Activated B cell treated with CpG ODN at 0.5 μM for 24 hours (primary cell): ENCODE measurements at regions not wholly inside any gene's neighbourhood (a gene's known extent, or its start where the extent isn't known, plus 50 kb on each side); places are given as distances from the start of the nearest gene placed in this dataset.

ENCODE experiments used
- ATAC-seq: fragments of 200-7000 bp; cut with Tn5 transposase; one replicate; pipeline ENCODE4 v1.10.0; 2021; ENCODE audit warnings: low read depth, mild to moderate bottlenecking, moderate library complexity
- CTCF ChIA-PET: fragments of 350-600 bp; sonication (Branson Sonifier 250); formaldehyde crosslinking; loops from one replicate; lab custom pipeline; 2021; ENCODE audit warnings: antibody characterized with exemption; lab: Charles Lee
- POLR2A ChIA-PET: fragments of 350-600 bp; sonication (Branson Sonifier 250); formaldehyde crosslinking; loops from one replicate; lab custom pipeline; 2021; ENCODE audit warnings: antibody characterized with exemption; lab: Charles Lee
- DNase-seq: peaks from one replicate; pipeline ENCODE4 v3.0.0; 2022
- H3K27ac Mint-ChIP-seq: one replicate; pipeline ENCODE4 v1.8.0; 2020; ENCODE audit warnings: mixed read lengths
- H3K27me3 Mint-ChIP-seq: one replicate; pipeline ENCODE4 v1.8.0; 2021; ENCODE audit warnings: mixed read lengths
- H3K36me3 Mint-ChIP-seq: one replicate; pipeline ENCODE4 v1.8.0; 2021; ENCODE audit warnings: low read depth, mixed read lengths
- H3K4me1 Mint-ChIP-seq: one replicate; pipeline ENCODE4 v1.8.0; 2021; ENCODE audit warnings: mixed read lengths
- H3K4me3 Mint-ChIP-seq: one replicate; pipeline ENCODE4 v1.8.0; 2020; ENCODE audit warnings: mild to moderate bottlenecking, mixed read lengths
- H3K9me3 Mint-ChIP-seq: one replicate; pipeline ENCODE4 v1.8.0; 2020; ENCODE audit warnings: mixed read lengths
- CTCF ChIP-seq: fragments of 200-600 bp; IDR thresholded peaks from one replicate; pipeline ENCODE4 v1.8.0; 2022; ENCODE audit warnings: antibody characterized with exemption, mild to moderate bottlenecking
- intact Hi-C: fragments of 100-400 bp; cut with micrococcal nuclease; formaldehyde crosslinking; loops from one replicate; pipeline ENCODE4 v1.15.1; 2024

GRCh38 chr2:43054367-43054766, 172.0 kb downstream of the ZFP36L2 start:
- DNase-seq (no peak), ATAC-seq (no peak)
- no peaks in the 10 kb centered on the region for H3K9me3 Mint-ChIP-seq
- H3K27me3 Mint-ChIP-seq, result peaks cover 8% of the 10 kb centered on the region
- H3K4me1 Mint-ChIP-seq, result peaks cover 12% of the 10 kb centered on the region
- intact Hi-C loops, result no loop called here
- H3K36me3 Mint-ChIP-seq, result no peaks in the 10 kb centered on the region
- POLR2A ChIA-PET, result no interaction called here
- no peak overlapping the region for H3K27ac Mint-ChIP-seq
- no peak overlapping the region for H3K4me3 Mint-ChIP-seq
- CTCF ChIA-PET, result no interaction called here
- TF ChIP-seq CTCF, result no peak

GRCh38 chr2:43052944-43053306, 173.5 kb downstream of the ZFP36L2 start:
- no peak for DNase-seq
- intact Hi-C loops, result no loop called here
- Mint-ChIP-seq H3K36me3 (no peaks in the 10 kb centered on the region), H3K4me1 (peaks cover 10% of the 10 kb centered on the region), H3K9me3 (no peaks in the 10 kb centered on the region), H3K27ac (no peak overlapping the region), H3K4me3 (no peak overlapping the region), H3K27me3 (peaks cover 8% of the 10 kb centered on the region)
- CTCF ChIA-PET, result no interaction called here
- no peak for ATAC-seq
- POLR2A ChIA-PET, result no interaction called here
- no peak for TF ChIP-seq CTCF

- no peak for DNase-seq
- no peak overlapping the region for H3K27ac Mint-ChIP-seq
- POLR2A ChIA-PET, result no interaction called here
Measured at GRCh38 chr2:43052204-43052943, 174.0 kb downstream of the ZFP36L2 start.

GRCh38 chr2:43051338-43051737, 175.1 kb downstream of the ZFP36L2 start:
- intact Hi-C loops, result no loop called here
- peaks cover 8% of the 10 kb centered on the region for H3K27me3 Mint-ChIP-seq
- DNase-seq (no peak), ATAC-seq (no peak)
- H3K4me1 Mint-ChIP-seq, result peaks cover 14% of the 10 kb centered on the region
- H3K36me3 Mint-ChIP-seq, result no peaks in the 10 kb centered on the region
- H3K4me3 Mint-ChIP-seq, result no peak overlapping the region
- TF ChIP-seq CTCF, result no peak
- H3K9me3 Mint-ChIP-seq, result no peaks in the 10 kb centered on the region
- CTCF ChIA-PET, result no interaction called here
- POLR2A ChIA-PET, result no interaction called here
- no peak overlapping the region for H3K27ac Mint-ChIP-seq

More at GRCh38 chr2:43052204-43052943, 174.0 kb downstream of the ZFP36L2 start:
- H3K36me3 Mint-ChIP-seq, result no peaks in the 10 kb centered on the region
- H3K27me3 Mint-ChIP-seq, result peaks cover 8% of the 10 kb centered on the region
- TF ChIP-seq CTCF, result no peak
- CTCF ChIA-PET, result no interaction called here
- no peak for ATAC-seq
- no peaks in the 10 kb centered on the region for H3K9me3 Mint-ChIP-seq
- intact Hi-C loops, result no loop called here
- peaks cover 12% of the 10 kb centered on the region for H3K4me1 Mint-ChIP-seq
- no peak overlapping the region for H3K4me3 Mint-ChIP-seq

GRCh38 chr2:43050866-43051265, 175.5 kb downstream of the ZFP36L2 start:
- no peak for ATAC-seq
- POLR2A ChIA-PET, result no interaction called here
- H3K36me3 Mint-ChIP-seq, result no peaks in the 10 kb centered on the region
- no peaks in the 10 kb centered on the region for H3K9me3 Mint-ChIP-seq
- CTCF ChIA-PET, result no interaction called here
- peaks cover 8% of the 10 kb centered on the region for H3K27me3 Mint-ChIP-seq
- H3K4me1 Mint-ChIP-seq, result peaks cover 14% of the 10 kb centered on the region
- no peak for TF ChIP-seq CTCF
- H3K4me3 Mint-ChIP-seq, result no peak overlapping the region
- DNase-seq, result no peak
- no peak overlapping the region for H3K27ac Mint-ChIP-seq
- intact Hi-C loops, result no loop called here
